ENCODE measurements at regions not wholly inside any gene's neighbourhood (a gene's known extent, or its start where the extent isn't known, plus 50 kb on each side); places are given as distances from the start of the nearest gene placed in this dataset.

GRCh38 chr7:105002-105401 is 87.4 kb upstream of the FAM20C start:
- Histone ChIP-seq H3K4me1 (no peaks in the 10 kb centered on the region), H3K27me3 (no peaks in the 10 kb centered on the region), H3K27ac (no peak overlapping the region), H3K36me3 (no peaks in the 10 kb centered on the region), H3K9me3 (no peaks in the 10 kb centered on the region), H3K4me3 (no peak overlapping the region)
- TF ChIP-seq POLR2A (IDR thresholded peaks at IDR 0.05) (no peak), CTCF (IDR thresholded peaks at IDR 0.05) (no peak), POLR2AphosphoS5 (IDR thresholded peaks at IDR 0.05) (no peak)
- intact Hi-C loops (cut with DNase I; ENCODE audit: low total_unique reads) = no loop called here
- DNase-seq (ENCODE audit: low spot score in 2 of 2) = no peak

GRCh38 chr7:106356-106755 is 86.0 kb upstream of the FAM20C start:
- intact Hi-C loops (cut with DNase I; ENCODE audit: low total_unique reads) = no loop called here
- Histone ChIP-seq H3K36me3 (no peaks in the 10 kb centered on the region), H3K4me1 (no peaks in the 10 kb centered on the region), H3K27ac (no peak overlapping the region), H3K4me3 (no peak overlapping the region), H3K27me3 (no peaks in the 10 kb centered on the region), H3K9me3 (no peaks in the 10 kb centered on the region)
- no peak for TF ChIP-seq CTCF (IDR thresholded peaks at IDR 0.05)
- no peak for TF ChIP-seq POLR2A (IDR thresholded peaks at IDR 0.05)
- TF ChIP-seq POLR2AphosphoS5 (IDR thresholded peaks at IDR 0.05) = no peak
- DNase-seq (ENCODE audit: low spot score in 2 of 2) = no peak

GRCh38 chr7:107233-107632 is 85.1 kb upstream of the FAM20C start:
- H3K27ac ChIP-seq = no peak overlapping the region
- H3K9me3 ChIP-seq = no peaks in the 10 kb centered on the region
- no peak for DNase-seq (ENCODE audit: low spot score in 2 of 2)
- H3K27me3 ChIP-seq = no peaks in the 10 kb centered on the region
- no peak overlapping the region for H3K4me3 ChIP-seq
- no peaks in the 10 kb centered on the region for H3K36me3 ChIP-seq
- intact Hi-C loops (cut with DNase I; ENCODE audit: low total_unique reads) = no loop called here
- TF ChIP-seq CTCF (IDR thresholded peaks at IDR 0.05) (no peak), POLR2A (IDR thresholded peaks at IDR 0.05) (no peak), POLR2AphosphoS5 (IDR thresholded peaks at IDR 0.05) (no peak)
- H3K4me1 ChIP-seq = no peaks in the 10 kb centered on the region

- no peaks in the 10 kb centered on the region for H3K36me3 ChIP-seq
- intact Hi-C loops (cut with DNase I; ENCODE audit: low total_unique reads) = no loop called here
- no peak overlapping the region for H3K4me3 ChIP-seq
- no peak for TF ChIP-seq POLR2A (IDR thresholded peaks at IDR 0.05)
- TF ChIP-seq CTCF (IDR thresholded peaks at IDR 0.05) = no peak
- TF ChIP-seq POLR2AphosphoS5 (IDR thresholded peaks at IDR 0.05) = no peak
- no peaks in the 10 kb centered on the region for H3K27me3 ChIP-seq
- no peaks in the 10 kb centered on the region for H3K4me1 ChIP-seq
- no peak for DNase-seq (ENCODE audit: low spot score in 2 of 2)
- H3K9me3 ChIP-seq = no peaks in the 10 kb centered on the region
- H3K27ac ChIP-seq = no peak overlapping the region
Measured at GRCh38 chr7:107907-108306, 84.5 kb upstream of the FAM20C start.

- intact Hi-C loops (cut with DNase I; ENCODE audit: low total_unique reads) = no loop called here
- TF ChIP-seq POLR2A (IDR thresholded peaks at IDR 0.05) = no peak
- TF ChIP-seq CTCF (IDR thresholded peaks at IDR 0.05) = no peak
- no peak for TF ChIP-seq POLR2AphosphoS5 (IDR thresholded peaks at IDR 0.05)
- H3K27me3 ChIP-seq = no peaks in the 10 kb centered on the region
- H3K27ac ChIP-seq = no peak overlapping the region
- H3K4me1 ChIP-seq = no peaks in the 10 kb centered on the region
- no peaks in the 10 kb centered on the region for H3K36me3 ChIP-seq
- H3K9me3 ChIP-seq = no peaks in the 10 kb centered on the region
- no peak for DNase-seq (ENCODE audit: low spot score in 2 of 2)
- H3K4me3 ChIP-seq = no peak overlapping the region
Measured at GRCh38 chr7:109094-109493, 83.3 kb upstream of the FAM20C start.
